OCI-M2 (cell line): ENCODE measurements at regions not wholly inside any gene's neighbourhood (a gene's known extent, or its start where the extent isn't known, plus 50 kb on each side); places are given as distances from the start of the nearest gene placed in this dataset.

Source experiments
- DNase-seq: peaks from one replicate; lab custom pipeline; 2025; ENCODE audit not compliant: unreplicated experiment; lab: John Stamatoyannopoulos, UW

DNA sequence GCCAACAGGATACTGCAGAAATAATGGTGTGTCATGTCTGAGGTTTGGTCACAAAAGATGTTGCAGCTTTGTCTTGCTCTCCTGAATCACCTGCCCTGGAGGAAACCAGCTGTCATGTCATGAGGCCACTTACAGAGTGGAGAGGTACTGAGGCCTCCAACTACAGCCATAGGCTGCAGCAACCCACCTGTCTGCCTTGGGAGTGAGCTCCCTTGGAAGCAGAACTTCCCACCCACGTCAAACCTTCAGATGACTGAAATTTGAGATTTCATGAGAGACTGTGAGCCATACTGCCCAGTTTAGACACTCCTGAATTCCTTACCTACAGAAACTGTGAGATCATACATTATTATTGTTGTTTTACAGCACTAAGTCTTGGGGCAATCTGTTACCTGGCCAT, 475.9 kb downstream of the HS3ST3B1 start:
- DNase-seq: no peak

DNA sequence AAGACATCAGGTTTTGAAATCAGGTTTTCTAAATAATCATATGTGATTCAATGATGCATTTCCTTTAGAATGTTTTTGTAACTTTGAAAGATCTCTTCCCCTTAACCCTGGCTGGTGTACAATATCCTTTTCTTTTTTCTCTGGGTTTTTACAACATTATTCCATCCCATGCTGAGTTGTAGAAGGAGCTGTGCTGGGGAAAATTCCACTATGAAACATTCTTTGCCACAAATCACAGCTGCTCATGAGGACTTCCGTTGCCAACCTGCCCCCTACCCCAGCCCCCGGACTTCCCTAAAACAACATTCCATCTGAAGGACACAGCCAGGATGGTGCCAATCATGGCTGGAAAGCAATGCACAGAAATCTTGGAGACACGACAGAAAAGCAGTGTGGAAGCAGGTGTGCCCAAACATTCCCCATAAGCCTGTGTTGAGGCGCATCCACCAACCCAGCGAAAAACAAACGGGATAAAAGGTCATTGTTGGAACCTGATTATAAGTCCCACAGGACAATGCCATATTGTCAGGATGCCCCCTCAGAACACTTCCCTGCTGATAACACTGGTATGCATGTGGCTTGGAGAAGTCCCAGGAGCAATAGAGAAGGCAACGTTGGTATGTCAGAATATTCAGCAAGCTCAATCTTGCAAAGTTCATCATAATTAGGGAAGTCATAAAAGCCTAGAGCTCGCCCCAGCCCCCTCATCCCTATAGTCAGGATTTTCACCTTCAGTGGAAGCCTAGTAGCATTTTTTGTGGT, 475.0 kb downstream of the HS3ST3B1 start:
- no peak for DNase-seq

DNA sequence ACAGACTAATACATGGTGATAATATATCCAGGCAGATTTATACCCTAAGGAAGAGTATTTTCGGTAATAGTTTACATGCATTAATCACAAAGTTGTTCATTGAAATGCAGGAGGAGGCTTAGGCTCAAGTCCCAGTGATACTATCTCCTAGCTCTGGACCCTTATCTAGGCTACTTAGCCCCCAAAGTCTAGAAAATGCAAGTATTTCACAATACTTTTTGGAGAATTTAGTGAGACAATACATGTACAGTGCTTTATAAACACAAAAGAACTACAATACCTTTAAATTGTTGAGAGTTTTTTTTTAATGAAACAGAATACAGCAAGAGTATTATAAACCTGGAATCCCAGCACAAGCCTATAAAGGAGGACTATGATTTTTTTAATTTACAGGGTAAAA, 473.9 kb downstream of the HS3ST3B1 start:
- DNase-seq: no peak

DNA sequence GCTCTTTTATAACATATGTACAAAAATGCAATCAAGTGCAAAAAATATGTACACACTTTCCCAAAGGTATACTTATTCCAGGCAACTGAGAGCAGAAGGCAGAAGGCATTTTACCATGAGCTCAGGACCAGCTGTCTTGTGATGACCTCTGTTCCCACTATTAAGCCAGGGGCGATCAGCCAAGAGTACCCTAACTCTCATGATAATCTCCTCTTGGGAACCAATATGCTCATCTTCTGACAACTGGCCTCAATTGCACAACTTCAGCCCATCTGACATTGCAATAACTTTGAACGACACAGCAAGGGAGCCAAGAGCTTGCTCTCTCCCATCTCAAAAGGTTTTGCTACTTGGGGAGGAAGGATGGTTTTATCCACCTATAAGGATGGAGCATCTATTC, 471.9 kb downstream of the HS3ST3B1 start:
- no peak for DNase-seq

DNA sequence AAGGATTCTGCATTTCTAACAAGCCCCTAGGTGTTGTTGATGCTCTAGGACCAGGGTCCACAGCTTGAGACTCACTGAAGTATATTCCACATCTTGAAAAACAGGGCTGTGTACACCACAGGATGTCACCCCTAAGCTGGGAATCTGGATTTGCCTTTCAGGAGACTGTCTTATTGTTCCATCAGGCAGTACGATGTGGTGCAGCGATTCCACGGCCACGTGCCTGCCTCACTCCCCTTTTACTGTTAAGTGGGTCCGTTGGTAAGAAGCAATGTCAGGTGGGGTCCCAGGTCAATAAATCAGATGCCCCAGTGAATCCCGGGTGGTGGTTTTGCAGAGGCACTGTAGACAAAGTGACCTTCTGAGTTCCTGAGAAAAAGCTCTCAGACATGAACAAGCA, 470.7 kb downstream of the HS3ST3B1 start:
- no peak for DNase-seq

DNA sequence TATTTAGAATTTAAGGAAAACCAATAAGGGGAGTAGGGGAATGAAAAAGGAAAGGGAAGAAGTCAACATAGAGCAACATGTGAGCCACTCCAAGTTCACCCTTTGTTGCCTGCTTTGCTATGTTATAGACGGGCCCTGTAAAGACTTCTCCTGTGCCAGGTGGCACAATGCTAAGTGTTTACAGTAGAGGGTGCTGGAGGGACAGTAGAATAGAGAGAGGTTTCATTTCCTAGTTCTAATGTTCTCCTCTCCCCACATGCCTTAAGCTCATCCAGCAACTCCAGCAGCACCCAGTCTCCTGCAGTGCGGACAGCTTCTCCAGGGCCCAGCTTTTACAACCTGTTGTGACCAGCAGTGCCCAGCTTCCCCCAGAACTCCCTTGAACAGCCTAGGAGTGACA, 468.0 kb downstream of the HS3ST3B1 start:
- DNase-seq: no peak

DNA sequence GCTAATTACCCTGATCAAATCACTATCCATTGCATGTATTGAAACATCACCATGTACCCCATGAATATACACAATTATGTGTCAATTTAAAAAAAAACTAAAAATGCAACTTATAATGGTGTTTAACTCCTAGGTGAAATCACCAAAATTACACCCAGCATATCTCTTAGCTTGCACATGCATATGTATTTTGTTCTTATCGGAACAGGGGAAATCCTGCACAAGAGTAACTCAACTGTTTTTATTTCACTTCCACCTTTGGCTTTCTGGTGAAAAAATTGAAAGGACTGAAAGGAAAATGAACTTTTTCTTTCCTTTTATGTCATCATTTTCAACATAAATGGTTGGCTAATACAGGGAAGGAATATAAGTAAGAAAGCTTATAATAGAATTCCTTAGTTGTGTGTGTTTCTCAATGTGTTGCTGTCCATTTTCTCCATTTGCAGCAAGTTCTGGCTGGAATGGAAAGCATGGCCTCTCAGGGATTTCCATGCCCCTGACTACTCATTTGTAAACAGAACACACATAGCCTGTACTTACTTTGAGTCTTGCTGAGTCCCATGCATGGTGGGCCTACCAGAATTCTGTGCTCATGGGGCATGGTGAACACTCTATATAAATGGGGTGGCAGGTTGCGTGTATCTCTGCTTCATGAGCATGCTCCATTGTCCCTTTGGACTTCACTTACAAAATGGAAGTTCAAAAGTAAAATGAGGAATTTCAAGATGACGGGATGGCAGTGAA, 462.0 kb downstream of the HS3ST3B1 start:
- no peak for DNase-seq

DNA sequence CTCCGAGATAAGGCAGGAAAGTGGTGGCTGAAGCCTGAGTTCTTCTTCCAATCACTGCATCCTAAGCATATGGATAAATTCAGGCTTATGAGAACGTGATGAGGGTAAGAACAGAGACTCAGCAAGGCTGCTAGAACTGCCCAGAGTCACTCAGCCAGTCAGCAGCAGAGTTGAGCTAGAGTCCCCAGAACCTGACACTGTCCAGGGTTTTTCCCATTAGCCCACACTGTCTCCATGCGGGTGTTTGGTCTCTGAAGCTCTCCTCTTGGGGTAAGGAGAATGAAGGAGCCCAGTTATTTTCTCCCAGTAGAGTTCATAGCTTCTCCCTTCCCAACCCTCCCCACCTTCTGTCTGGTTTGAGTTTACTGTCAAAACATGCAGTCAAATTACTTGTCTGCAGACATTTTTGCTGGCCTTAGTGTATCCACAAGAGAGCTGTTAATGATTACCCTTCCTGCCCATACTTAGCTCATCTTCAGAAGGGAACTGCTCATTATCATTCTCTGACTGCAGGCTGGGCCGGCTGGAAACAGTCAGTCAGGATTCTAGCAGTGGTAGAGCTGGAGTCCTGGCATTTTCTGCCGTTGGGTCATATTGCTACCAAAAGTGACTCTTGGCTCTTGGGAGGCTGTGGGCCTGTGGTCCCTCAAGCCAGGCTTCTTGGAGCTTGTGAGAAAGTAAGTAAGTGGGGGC, 460.0 kb downstream of the HS3ST3B1 start:
- DNase-seq: no peak

DNA sequence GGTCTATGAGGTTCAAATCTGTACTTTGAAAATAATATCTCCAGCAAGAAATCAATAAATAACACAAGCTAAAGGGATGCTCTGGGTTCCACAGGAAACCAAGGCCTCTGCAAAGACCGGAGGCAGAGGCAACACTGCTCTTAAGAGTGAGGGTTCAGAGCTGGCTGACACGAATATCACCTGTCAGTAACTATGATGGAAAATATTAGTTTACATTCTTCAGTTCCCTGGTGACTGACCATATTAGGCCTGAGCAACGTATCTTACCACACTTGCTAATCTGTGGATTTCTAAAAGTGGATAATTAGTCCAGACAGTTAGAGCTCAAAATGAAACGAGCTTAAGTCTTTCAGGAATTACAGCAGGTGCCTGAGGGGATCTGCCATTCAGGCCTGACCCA, 459.3 kb downstream of the HS3ST3B1 start:
- DNase-seq: no peak

DNA sequence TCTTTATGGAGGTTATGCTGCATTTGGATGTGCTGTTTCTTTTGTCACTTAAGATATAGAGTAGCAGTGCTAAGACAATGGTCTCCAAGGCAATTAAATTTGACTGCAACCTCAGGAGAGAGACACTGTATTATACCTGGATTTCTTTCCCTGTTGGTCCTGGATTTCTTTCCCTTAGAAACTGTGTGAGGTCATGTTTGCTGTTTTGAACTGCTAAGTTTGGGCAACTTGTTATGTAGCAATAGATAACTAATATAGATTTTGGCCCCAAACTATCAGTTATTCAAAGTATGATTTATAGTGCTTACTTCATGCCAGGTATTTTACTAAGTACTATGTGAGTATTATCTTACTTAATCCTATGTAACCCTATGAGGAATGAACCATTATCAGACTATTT, 458.4 kb downstream of the HS3ST3B1 start:
- no peak for DNase-seq

DNA sequence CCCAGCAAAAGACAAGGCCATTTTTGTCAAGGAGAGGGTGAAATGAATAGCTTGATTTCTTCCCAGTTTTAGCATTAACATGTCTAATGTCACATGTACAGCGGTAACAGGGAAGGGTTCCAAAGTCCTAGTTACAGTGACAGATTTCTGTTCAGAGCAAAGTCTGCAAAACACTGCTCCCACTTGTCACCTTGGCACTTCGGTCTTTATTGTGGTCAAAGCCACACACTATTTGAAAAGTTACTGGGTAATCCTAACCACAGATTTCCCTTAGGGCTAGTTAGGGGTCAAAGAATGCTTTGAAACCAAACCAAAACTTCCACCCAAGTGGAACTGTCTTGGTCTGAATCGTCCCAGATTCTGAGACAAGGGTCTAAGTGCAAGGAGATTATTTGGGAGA, 455.6 kb downstream of the HS3ST3B1 start:
- DNase-seq: no peak

DNA sequence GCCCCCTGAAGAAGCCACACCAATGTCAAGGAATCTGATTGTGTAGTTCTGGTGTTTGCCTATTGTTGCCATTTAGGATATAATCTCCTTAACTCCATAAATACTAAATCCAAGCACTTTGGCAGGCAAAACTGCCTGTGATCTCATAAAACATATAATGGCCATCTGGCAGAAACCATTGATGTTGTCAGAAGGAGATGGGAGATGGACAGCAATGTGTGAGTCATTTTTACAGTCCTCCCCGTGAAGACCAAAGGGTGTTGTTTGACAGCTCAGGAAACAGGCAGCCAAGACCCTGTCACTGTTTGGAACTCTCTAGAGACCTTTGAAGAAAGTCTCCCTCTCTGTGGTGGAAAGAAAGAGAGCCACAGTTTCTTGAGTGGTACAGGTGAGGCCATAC, 454.1 kb downstream of the HS3ST3B1 start:
- no peak for DNase-seq

DNA sequence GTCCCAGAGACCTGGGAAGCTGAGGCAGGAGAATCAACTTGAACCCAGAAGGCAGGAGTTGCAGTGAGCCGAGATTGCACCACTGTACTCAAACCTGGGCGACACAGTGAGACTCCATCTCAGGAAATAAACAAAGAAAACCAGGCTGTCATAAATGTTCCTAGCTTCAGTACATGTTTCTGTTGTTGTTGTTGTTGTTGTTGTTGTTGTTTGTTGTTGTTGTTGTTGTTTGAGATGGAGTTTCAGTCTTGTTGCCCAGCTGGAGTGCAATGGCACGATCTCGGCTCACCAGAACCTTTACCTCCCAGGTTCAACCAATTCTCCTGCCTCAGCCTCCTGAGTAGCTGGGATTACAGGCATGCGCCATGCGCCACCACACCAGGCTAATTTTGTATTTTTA, 452.5 kb downstream of the HS3ST3B1 start:
- DNase-seq: no peak

DNA sequence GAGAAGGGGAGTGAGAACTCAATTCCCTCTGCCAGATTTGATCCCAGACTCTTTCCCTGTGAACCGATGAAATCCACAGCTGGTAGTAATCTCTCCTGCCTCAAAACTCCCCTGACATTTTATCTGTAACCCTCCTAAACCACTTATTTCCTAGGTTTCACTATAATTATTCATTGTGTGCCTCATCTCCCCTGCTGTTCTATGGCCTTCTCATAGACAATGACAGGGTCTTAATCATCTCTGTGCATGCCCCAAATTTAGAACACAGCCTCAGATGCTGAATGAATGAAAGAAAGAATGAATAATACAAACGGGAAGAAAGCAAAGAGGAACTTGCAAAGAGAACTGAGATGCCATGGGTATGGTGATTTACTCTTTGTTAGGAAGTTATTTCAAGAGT, 451.1 kb downstream of the HS3ST3B1 start:
- no peak for DNase-seq

DNA sequence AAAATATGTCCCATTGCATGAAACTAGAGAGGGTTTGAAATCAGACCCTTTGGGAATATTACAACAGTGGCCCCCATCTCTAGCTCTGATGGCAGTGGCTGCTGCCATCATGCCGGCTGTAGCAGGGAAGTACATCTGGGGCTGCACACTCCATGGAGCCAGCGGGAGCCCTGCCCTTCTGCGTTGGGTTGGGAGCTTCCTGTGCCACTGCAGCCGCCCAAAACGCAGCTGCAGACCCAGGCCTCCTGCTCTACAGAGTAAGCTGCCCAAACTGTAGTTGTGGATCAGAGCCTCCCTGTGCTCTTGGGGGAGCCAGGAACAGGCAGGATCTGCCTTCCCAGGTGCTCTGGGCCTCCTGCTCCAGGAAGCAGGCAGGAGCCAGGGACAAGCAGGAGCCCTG, 450.0 kb downstream of the HS3ST3B1 start:
- no peak for DNase-seq

DNA sequence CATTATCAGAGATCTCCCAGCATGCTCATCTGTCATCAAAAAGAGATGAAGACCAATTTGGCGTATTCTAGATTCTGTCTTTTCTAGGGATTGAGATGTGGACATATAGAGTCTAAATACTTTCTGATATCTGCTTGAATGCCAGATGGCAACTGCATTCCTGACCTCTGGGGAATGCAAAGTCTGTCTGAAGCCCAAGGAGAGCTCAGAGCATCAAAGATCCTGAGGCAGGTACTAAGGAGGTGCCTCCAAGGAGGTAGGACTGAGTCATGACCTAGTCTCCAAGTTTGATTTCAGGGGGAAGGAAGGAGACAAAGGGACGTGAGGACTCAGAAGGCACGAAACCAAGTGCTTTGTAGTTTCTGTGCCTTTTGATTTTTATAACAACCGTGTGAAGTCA, 448.4 kb downstream of the HS3ST3B1 start:
- no peak for DNase-seq

DNA sequence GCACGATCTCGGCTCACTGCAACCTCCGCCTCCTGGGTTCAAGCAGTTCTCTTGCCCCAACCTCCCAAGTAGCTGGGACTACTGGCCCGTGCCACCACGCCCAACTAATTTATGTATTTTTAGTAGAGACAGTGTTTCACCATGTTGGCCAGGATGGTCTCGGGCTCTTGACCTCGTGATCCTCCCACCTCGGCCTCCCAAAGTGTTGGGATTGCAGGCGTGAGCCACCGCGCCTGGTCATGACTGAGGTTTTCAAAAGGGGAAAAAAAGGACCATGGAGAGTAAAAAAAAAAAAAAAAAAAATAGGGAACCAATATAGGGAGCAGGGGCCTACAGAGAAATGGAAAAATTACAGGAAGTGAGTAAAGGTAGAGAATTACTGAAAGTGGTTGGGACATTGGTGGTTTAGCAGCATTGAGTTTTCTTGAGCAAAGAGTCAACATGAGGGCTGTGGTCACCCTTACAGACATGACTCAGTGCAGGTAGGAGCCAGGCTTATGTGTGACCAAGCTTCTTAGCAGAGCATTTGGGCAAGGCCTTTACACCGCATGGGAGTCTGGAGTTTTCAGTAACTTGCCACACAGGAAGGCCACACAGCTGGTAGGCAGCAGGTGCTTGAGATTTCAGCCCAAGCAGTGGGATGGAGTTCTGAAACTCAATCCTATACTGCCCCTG, 447.3 kb downstream of the HS3ST3B1 start:
- DNase-seq: no peak

DNA sequence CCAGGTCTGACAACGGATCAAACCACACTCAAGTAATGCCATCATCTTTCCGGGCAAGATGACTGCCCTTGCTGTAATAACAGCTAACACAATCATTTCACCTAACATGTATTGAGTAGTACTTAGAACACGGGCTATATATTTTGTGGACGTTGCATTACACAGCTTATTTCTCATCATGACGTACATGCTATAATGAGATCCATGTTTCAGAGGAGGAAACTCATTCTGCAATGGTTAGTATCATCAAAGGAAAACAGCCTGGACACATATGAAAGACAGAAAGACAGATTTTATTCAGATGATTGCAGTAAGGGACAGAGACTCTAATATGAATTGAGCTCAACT, 446.7 kb downstream of the HS3ST3B1 start:
- DNase-seq: no peak

DNA sequence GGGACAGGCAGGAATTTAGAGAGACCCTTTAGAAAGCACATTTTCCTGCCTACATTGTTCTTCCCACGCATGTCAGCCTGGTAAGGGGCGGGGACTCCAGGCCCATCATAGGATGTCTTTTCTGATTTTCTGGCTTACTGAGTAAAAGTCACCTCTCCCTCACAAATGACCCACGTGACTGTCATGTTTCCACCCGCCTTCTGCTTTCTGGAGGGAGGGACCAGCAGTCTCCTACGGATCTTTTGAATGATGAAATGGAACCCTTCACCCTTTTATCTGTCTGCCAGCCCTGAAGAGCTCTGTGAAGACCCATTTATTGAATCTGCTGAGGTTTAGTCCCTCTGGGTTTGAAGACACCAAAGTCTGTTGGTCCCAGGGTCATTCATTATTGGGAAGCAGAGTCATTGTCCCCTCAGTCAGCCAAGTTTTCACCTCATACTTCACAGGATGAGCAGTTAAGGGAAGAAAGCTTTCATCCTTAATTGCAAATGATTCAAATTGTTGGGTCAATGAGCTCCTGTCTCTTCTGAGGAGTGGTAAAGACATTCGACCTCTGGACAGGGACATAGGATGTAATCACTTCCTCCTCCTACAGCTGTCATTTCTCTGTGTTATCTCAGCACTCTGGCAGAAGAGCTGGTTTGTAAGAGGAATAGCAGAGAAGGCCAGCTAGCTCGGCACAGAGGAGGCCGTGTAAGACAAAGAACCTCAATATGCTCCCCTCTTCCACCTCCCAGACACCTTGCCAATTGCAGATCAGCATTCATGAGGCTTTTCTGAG, 446.1 kb downstream of the HS3ST3B1 start:
- no peak for DNase-seq

DNA sequence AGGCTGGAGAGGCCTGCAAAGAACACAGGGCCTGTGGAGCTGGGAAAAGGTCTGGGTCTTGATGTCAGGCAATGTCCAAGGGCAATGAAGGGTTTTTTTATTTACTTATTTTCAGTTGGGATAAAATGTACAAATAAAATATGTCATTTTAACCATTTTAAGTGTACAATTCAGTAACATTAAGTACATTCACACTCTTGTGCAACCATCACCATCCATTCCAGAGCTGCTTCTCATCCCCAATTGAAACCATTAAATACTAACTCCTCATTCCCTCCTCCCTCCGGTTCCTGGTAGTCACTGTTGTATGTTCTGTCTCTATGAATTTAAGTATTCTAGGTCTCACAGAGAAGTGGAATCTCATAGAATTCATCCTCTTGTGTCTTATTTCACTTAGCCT, 444.7 kb downstream of the HS3ST3B1 start:
- no peak for DNase-seq
